NT2/D1 (cell line): ENCODE measurements at regions not wholly inside any gene's neighbourhood (a gene's known extent, or its start where the extent isn't known, plus 50 kb on each side); places are given as distances from the start of the nearest gene placed in this dataset.
A peak's percentile ranks its signal among the peaks of the same experiment; 100 is the strongest.

Experiments
- DNase-seq: peaks from one replicate; pipeline ENCODE4 v3.0.0-alpha.2; 2011; ENCODE audit warnings: low read depth, low spot score
- H3K27me3 ChIP-seq: 2 replicates; pipeline ENCODE4 v1.6.0; 2011; ENCODE audit warnings: mild to moderate bottlenecking; ENCODE audit not compliant: insufficient read length, insufficient read depth
- H3K36me3 ChIP-seq: 2 replicates; pipeline ENCODE4 v1.6.1; 2011; ENCODE audit warnings: mild to moderate bottlenecking, low read length, mixed read lengths; ENCODE audit not compliant: insufficient read depth, insufficient read length
- H3K4me1 ChIP-seq: 2 replicates; pipeline ENCODE4 v1.5.1; 2011; ENCODE audit not compliant: insufficient read depth, insufficient read length
- H3K4me3 ChIP-seq: 2 replicates; pipeline ENCODE4 v1.5.1; 2011; ENCODE audit warnings: low read depth; ENCODE audit not compliant: insufficient read length
- H3K9ac ChIP-seq: 2 replicates; pipeline ENCODE4 v1.6.0; 2011; ENCODE audit warnings: low read depth; ENCODE audit not compliant: insufficient read length
- H3K9me3 ChIP-seq: 2 replicates; pipeline ENCODE4 v1.5.1; 2011; ENCODE audit warnings: mild to moderate bottlenecking, low read length; ENCODE audit not compliant: insufficient read depth
- SUZ12 ChIP-seq: IDR thresholded peaks from 2 replicates; pipeline ENCODE4 v1.6.1; 2011; ENCODE audit not compliant: insufficient read length, insufficient read depth; ENCODE audit errors: extremely low read depth
- YY1 ChIP-seq: IDR thresholded peaks from 2 replicates; pipeline ENCODE4 v1.6.1; 2011; ENCODE audit not compliant: insufficient read length, insufficient read depth
- ZNF274 ChIP-seq: IDR thresholded peaks from 2 replicates; pipeline ENCODE4 v1.6.1; 2011; ENCODE audit warnings: mild to moderate bottlenecking, low read depth, low read length

DNA sequence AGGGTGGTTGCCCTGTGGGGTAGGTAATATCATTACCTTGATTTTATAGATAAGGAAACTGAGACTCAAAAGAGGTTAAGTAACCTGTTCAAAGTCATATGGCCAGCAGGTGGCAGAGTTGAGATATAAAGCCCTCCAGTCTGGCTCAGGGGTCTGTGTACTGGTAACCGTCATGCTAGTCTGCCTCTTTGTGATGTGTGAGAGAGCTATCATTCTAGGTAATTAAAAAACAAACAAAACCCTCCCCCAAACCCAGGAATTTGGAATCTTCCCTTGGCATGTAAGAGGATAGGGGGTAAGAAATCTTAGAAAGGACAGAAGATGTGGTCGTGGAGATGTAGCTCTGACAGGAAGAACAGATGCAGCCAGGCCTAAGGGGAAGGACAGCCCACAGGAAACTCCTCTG is 206.0 kb downstream of the CDC5L start:
- Histone ChIP-seq H3K9me3 (no peaks in the 10 kb centered on the region; the same call in 1 of the 2 replicates), H3K27me3 (no peaks in the 10 kb centered on the region), H3K4me3 (no peak overlapping the region), H3K36me3 (no peaks in the 10 kb centered on the region), H3K9ac (peak overlapping the region; percentile 21), H3K4me1 (peaks cover 4% of the 10 kb centered on the region)
- TF ChIP-seq ZNF274 (no peak), SUZ12 (no peak)
- peak; percentile 82 for DNase-seq

DNA sequence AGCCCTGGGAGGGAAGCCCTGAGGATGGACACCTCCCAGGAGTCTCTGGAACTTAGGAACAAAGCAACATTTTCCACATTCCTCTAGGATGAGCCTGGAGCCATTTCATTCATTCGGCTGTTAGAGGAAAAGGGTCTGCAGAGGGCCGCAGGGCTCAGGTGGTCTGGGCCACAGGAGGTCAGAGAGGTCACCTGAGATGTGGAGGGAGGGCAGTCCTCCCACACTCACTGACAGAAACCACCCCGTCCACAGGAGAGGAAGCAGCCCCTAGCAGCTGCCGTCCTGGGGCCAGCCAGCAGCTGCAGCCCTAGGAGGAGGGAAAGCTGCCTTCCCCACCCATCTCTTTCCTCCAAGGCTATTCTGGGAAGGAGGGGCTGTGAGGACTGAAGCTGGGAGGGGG is 207.0 kb downstream of the CDC5L start:
- H3K27me3 ChIP-seq, result no peaks in the 10 kb centered on the region
- H3K4me3 ChIP-seq, result no peak overlapping the region
- peaks cover 4% of the 10 kb centered on the region for H3K4me1 ChIP-seq
- no peaks in the 10 kb centered on the region for H3K9me3 ChIP-seq
- H3K9ac ChIP-seq, result no peak overlapping the region
- peak; percentile 30 for DNase-seq
- H3K36me3 ChIP-seq, result no peaks in the 10 kb centered on the region
- TF ChIP-seq SUZ12 (no peak), YY1 (no peak), ZNF274 (no peak)

DNA sequence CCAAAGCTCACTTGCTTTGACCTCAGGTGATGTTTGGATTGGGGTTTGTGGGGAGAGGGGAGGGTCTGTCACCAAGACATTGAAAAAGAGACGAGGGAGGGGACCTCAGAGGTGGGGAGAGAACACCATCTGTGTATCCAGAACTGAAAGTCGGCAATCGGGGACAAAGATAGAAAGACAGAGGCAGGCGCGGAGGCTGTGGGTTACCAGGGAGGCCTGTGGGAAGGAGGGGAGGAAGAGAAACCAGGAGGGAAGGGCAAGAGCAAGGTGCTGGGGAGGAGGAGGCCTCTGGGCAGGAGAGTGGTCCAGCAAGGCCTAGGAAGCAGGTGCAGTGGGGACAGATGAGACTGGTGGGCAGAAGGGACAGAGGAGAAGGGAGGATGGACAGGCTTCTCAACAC is 211.2 kb downstream of the CDC5L start:
- Histone ChIP-seq H3K36me3 (no peaks in the 10 kb centered on the region), H3K9ac (no peak overlapping the region), H3K4me3 (no peak overlapping the region), H3K27me3 (no peaks in the 10 kb centered on the region), H3K9me3 (no peaks in the 10 kb centered on the region), H3K4me1 (peaks cover 4% of the 10 kb centered on the region)
- TF ChIP-seq SUZ12, result no peak
- no peak for DNase-seq

DNA sequence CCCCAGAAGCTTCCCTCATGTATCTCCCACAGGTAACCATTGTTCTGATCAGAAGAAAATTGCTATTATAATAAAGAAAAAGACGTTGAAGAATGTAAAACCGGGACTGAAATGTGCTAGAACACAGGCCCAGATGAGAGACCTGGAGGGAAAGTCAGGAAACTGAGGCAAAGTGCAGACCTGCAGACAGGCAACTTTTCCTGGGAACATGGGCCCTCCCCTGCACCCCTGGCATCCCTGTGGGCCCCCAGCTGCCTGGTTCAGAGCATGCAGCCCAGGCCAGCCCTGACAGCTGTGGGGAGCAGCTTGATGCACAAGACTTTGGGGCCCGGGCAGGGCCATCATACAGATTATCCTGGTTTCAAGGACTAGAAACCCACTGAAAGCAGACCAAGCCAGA is 212.2 kb downstream of the CDC5L start:
- no peak for TF ChIP-seq ZNF274
- TF ChIP-seq SUZ12, result no peak
- TF ChIP-seq YY1, result no peak
- Histone ChIP-seq H3K9me3 (no peaks in the 10 kb centered on the region), H3K4me1 (peaks cover 3% of the 10 kb centered on the region), H3K36me3 (no peaks in the 10 kb centered on the region), H3K27me3 (no peaks in the 10 kb centered on the region), H3K9ac (no peak overlapping the region), H3K4me3 (no peak overlapping the region)
- DNase-seq, result no peak

DNA sequence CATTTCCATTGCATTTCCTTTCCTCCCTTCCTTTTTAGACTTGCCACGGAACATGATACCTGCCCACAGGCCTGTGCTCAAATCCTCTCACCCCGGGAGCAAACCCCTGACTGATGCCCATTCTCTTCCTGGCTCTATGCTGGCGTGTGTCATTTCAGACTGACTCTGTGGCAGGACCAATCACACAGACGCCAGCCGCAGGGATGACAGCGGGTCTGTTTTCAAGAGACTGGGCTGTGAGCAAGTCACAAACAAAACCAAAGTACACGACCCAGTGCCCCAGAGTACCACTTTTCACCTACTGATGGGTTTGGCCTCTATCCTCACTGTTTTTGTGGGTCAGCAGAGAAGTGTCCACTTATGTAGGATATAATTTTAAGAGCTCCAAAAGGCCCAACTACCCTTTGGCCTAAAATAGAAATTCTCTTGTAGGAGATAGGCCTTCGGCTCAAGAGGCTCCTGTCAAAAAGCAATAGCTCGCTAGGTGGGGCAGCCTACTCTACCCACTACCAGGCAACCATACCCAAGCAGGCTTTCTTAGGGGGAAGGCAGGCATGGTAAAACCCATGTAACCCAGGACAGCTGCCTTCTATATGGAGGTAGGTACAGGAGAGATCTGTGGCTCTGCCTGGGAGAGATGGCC is 215.7 kb downstream of the CDC5L start:
- Histone ChIP-seq H3K4me3 (no peak overlapping the region), H3K27me3 (no peaks in the 10 kb centered on the region), H3K4me1 (no peaks in the 10 kb centered on the region), H3K9ac (no peak overlapping the region), H3K9me3 (no peaks in the 10 kb centered on the region), H3K36me3 (no peaks in the 10 kb centered on the region)
- DNase-seq, result no peak
- TF ChIP-seq ZNF274, result no peak
- TF ChIP-seq YY1, result no peak
- no peak for TF ChIP-seq SUZ12

DNA sequence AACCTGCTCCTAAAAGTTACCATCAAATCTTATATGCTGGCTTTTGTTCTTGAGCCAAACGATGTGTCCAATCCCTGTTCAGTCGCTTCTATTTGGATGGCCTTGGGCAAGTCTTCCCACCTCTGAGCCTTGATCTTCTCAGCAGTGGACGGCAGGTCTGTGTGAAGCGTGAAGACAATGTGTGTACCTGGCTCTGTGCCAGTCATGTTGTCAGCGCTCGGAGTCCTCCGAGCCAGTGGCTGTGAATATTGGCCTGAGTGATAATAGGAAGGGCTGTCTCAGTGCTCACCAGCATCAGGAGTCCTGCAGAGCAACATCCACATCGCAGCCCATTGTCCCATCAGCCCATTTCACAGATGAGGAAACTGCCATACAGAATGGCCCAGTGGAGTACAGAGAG is 219.0 kb downstream of the CDC5L start:
- H3K36me3 ChIP-seq, result no peaks in the 10 kb centered on the region
- TF ChIP-seq YY1 (no peak), ZNF274 (no peak), SUZ12 (no peak)
- no peak overlapping the region for H3K9ac ChIP-seq
- no peaks in the 10 kb centered on the region for H3K9me3 ChIP-seq
- H3K4me3 ChIP-seq, result no peak overlapping the region
- H3K27me3 ChIP-seq, result no peaks in the 10 kb centered on the region
- H3K4me1 ChIP-seq, result peaks cover 4% of the 10 kb centered on the region
- DNase-seq, result no peak

DNA sequence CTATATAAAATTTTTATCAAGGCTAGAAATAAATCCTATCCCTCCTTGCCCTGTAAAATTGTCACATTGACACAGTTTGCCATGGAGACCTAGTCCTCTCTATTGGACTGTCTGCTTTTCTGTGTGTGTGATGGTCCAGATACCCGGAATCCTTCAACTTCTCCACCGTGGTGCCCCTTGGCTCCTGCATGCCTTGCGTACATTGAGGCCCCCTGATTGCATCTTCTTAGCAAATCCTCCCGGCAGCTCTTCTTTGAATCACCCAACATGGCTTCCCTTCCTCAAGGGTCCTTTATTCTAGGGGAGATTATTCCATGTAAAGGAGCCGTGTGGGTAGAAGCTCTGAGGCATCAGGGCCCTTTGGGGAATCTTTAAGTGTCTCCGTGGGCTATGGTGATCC is 219.5 kb downstream of the CDC5L start:
- no peaks in the 10 kb centered on the region for H3K27me3 ChIP-seq
- no peaks in the 10 kb centered on the region for H3K9me3 ChIP-seq
- no peak overlapping the region for H3K9ac ChIP-seq
- no peak for TF ChIP-seq YY1
- no peak for TF ChIP-seq SUZ12
- TF ChIP-seq ZNF274, result no peak
- H3K4me3 ChIP-seq, result no peak overlapping the region
- H3K4me1 ChIP-seq, result peaks cover 4% of the 10 kb centered on the region
- no peaks in the 10 kb centered on the region for H3K36me3 ChIP-seq
- no peak for DNase-seq
